K562 (cell line): ENCODE measurements at regions not wholly inside any gene's neighbourhood (a gene's known extent, or its start where the extent isn't known, plus 50 kb on each side); places are given as distances from the start of the nearest gene placed in this dataset.

Experiments
- RBM25 ChIP-seq: fragments of 200-400 bp; formaldehyde crosslinking; IDR thresholded peaks from 2 replicates; pipeline ENCODE4 v1.6.1; 2018; ENCODE audit warnings: low read length, low read depth, moderate library complexity; ENCODE audit not compliant: severe bottlenecking
- TF ChIP-seq, protein P1 (sequence below), 3 experiments: IDR thresholded peaks in 2 of 3; conservative IDR thresholded peaks in 1 of 3; 2 replicates each; pipeline ENCODE4 v1.5.1; 2011 to 2012; ENCODE audit warnings: low read length in 3 of 3, mild to moderate bottlenecking in 3 of 3, control low read depth in 2 of 3, improper control_type of control experiment in 1 of 3, inconsistent platforms in 1 of 3, low read depth in 1 of 3, mixed read lengths in 1 of 3, moderate library complexity in 1 of 3; ENCODE audit not compliant: insufficient read depth in 2 of 3
- TF ChIP-seq, protein P2 (sequence below), 2 experiments: fragments of 450-650 bp; formaldehyde crosslinking in 1 of 2; IDR thresholded peaks; 2 replicates each; pipeline versions ENCODE4 v1.4.0 to v1.6.1; 2014 to 2020; ENCODE audit warnings: mild to moderate bottlenecking in 2 of 2, borderline replicate concordance in 1 of 2, low read depth in 1 of 2

DNA sequence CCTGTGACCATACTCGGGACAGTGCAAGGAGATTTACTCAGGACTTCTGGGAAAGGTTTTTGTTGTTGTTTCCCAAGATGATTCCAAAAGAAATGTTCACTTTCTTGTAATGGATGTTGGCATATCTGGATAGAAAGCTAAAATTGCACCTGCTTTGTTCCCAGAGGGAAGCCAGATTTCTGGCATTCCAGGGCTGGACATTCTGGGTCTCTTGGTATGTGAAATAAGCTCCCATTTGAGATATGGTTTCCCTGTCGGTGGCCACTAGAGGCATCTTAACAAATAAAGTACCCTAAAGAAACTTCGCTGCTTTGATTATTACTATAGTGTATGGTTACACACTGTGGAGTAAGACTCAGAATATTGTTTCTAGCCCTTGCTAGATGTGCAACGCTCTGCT, 737.3 kb downstream of the BRINP1 start:
- TF ChIP-seq, protein P1, sequence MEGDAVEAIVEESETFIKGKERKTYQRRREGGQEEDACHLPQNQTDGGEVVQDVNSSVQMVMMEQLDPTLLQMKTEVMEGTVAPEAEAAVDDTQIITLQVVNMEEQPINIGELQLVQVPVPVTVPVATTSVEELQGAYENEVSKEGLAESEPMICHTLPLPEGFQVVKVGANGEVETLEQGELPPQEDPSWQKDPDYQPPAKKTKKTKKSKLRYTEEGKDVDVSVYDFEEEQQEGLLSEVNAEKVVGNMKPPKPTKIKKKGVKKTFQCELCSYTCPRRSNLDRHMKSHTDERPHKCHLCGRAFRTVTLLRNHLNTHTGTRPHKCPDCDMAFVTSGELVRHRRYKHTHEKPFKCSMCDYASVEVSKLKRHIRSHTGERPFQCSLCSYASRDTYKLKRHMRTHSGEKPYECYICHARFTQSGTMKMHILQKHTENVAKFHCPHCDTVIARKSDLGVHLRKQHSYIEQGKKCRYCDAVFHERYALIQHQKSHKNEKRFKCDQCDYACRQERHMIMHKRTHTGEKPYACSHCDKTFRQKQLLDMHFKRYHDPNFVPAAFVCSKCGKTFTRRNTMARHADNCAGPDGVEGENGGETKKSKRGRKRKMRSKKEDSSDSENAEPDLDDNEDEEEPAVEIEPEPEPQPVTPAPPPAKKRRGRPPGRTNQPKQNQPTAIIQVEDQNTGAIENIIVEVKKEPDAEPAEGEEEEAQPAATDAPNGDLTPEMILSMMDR (IDR thresholded peaks at IDR 0.05 in 2 of 3, conservative IDR thresholded peaks at IDR 0.05 in 1 of 3; ENCODE audit: insufficient read depth in 2 of 3, low read depth in 1 of 3, low read length in 3 of 3) = no peak
- TF ChIP-seq, protein P2, sequence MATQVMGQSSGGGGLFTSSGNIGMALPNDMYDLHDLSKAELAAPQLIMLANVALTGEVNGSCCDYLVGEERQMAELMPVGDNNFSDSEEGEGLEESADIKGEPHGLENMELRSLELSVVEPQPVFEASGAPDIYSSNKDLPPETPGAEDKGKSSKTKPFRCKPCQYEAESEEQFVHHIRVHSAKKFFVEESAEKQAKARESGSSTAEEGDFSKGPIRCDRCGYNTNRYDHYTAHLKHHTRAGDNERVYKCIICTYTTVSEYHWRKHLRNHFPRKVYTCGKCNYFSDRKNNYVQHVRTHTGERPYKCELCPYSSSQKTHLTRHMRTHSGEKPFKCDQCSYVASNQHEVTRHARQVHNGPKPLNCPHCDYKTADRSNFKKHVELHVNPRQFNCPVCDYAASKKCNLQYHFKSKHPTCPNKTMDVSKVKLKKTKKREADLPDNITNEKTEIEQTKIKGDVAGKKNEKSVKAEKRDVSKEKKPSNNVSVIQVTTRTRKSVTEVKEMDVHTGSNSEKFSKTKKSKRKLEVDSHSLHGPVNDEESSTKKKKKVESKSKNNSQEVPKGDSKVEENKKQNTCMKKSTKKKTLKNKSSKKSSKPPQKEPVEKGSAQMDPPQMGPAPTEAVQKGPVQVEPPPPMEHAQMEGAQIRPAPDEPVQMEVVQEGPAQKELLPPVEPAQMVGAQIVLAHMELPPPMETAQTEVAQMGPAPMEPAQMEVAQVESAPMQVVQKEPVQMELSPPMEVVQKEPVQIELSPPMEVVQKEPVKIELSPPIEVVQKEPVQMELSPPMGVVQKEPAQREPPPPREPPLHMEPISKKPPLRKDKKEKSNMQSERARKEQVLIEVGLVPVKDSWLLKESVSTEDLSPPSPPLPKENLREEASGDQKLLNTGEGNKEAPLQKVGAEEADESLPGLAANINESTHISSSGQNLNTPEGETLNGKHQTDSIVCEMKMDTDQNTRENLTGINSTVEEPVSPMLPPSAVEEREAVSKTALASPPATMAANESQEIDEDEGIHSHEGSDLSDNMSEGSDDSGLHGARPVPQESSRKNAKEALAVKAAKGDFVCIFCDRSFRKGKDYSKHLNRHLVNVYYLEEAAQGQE (IDR thresholded peaks at IDR 0.05; ENCODE audit: borderline replicate concordance) = no peak
- TF ChIP-seq, protein P2 (CRISPR knock-in tag; IDR thresholded peaks at IDR 0.05; ENCODE audit: low read depth) = no peak
- TF ChIP-seq RBM25 = no peak
